ENCODE measurements at regions not wholly inside any gene's neighbourhood (a gene's known extent, or its start where the extent isn't known, plus 50 kb on each side); places are given as distances from the start of the nearest gene placed in this dataset.

GRCh38 chr7:28336806-28337205 lies 75.5 kb upstream of the CREB5 start:
- Histone ChIP-seq H3K4me1 (ENCODE audit: insufficient read depth, low read length, poor library complexity, severe bottlenecking) (no peaks in the 10 kb centered on the region), H3K27ac (ENCODE audit: low read depth, low read length, poor library complexity, severe bottlenecking) (no peak overlapping the region), H4K20me1 (ENCODE audit: insufficient read depth, low read length) (no peaks in the 10 kb centered on the region), H3K36me3 (ENCODE audit: insufficient read depth, low read length) (no peaks in the 10 kb centered on the region), H3K4me2 (ENCODE audit: low read length) (no peak overlapping the region), H3K4me3 (ENCODE audit: low read depth, low read length, poor library complexity, severe bottlenecking) (no peak overlapping the region), H3K79me2 (ENCODE audit: insufficient read depth, low read depth, low read length) (no peaks in the 10 kb centered on the region), H2AFZ (ENCODE audit: low read length) (no peak overlapping the region), H3K9me3 (ENCODE audit: low read length) (no peaks in the 10 kb centered on the region), H3K9me2 (ENCODE audit: insufficient read depth, low read length) (no peaks in the 10 kb centered on the region)
- no TSS peak for BruUV-seq (replicated peaks)
- TF ChIP-seq EZH2phosphoT487 (IDR thresholded peaks at IDR 0.05; ENCODE audit: borderline replicate concordance, low read depth, low read length) = no peak
- no peak for TF ChIP-seq CTCF (conservative IDR thresholded peaks at IDR 0.05; ENCODE audit: low read length)
- intact Hi-C loops (cut with micrococcal nuclease; ENCODE audit: unreplicated experiment) = no loop called here
- DNase-seq (ENCODE audit: low spot score) = no peak
- CTCF ChIA-PET (ENCODE audit: unreplicated experiment) = no interaction called here
- POLR2A ChIA-PET = no interaction called here

GRCh38 chr7:28338041-28338440 lies 74.3 kb upstream of the CREB5 start:
- BruUV-seq (replicated peaks) = no TSS peak
- H3K9me3 ChIP-seq (ENCODE audit: low read length) = no peaks in the 10 kb centered on the region
- no peaks in the 10 kb centered on the region for H4K20me1 ChIP-seq (ENCODE audit: insufficient read depth, low read length)
- no peak for DNase-seq (ENCODE audit: low spot score)
- intact Hi-C loops (cut with micrococcal nuclease; ENCODE audit: unreplicated experiment) = no loop called here
- H3K9me2 ChIP-seq (ENCODE audit: insufficient read depth, low read length) = no peaks in the 10 kb centered on the region
- no peak overlapping the region for H3K27ac ChIP-seq (ENCODE audit: low read depth, low read length, poor library complexity, severe bottlenecking)
- no peaks in the 10 kb centered on the region for H3K4me1 ChIP-seq (ENCODE audit: insufficient read depth, low read length, poor library complexity, severe bottlenecking)
- POLR2A ChIA-PET = no interaction called here
- TF ChIP-seq EZH2phosphoT487 (IDR thresholded peaks at IDR 0.05; ENCODE audit: borderline replicate concordance, low read depth, low read length) (no peak), CTCF (conservative IDR thresholded peaks at IDR 0.05; ENCODE audit: low read length) (no peak)
- H3K4me3 ChIP-seq (ENCODE audit: low read depth, low read length, poor library complexity, severe bottlenecking) = no peak overlapping the region
- CTCF ChIA-PET (ENCODE audit: unreplicated experiment) = no interaction called here
- no peak overlapping the region for H2AFZ ChIP-seq (ENCODE audit: low read length)
- H3K79me2 ChIP-seq (ENCODE audit: insufficient read depth, low read depth, low read length) = no peaks in the 10 kb centered on the region
- H3K36me3 ChIP-seq (ENCODE audit: insufficient read depth, low read length) = no peaks in the 10 kb centered on the region
- no peak overlapping the region for H3K4me2 ChIP-seq (ENCODE audit: low read length)

- H3K4me2 ChIP-seq (ENCODE audit: low read length) = no peak overlapping the region
- CTCF ChIA-PET (ENCODE audit: unreplicated experiment) = no interaction called here
Measured at GRCh38 chr7:28343462-28343861, 68.9 kb upstream of the CREB5 start.

More at GRCh38 chr7:28343462-28343861, 68.9 kb upstream of the CREB5 start:
- no peaks in the 10 kb centered on the region for H3K9me2 ChIP-seq (ENCODE audit: insufficient read depth, low read length)
- H3K27ac ChIP-seq (ENCODE audit: low read depth, low read length, poor library complexity, severe bottlenecking) = no peak overlapping the region
- no peaks in the 10 kb centered on the region for H3K79me2 ChIP-seq (ENCODE audit: insufficient read depth, low read depth, low read length)
- H4K20me1 ChIP-seq (ENCODE audit: insufficient read depth, low read length) = no peaks in the 10 kb centered on the region
- H3K9me3 ChIP-seq (ENCODE audit: low read length) = no peaks in the 10 kb centered on the region
- H3K36me3 ChIP-seq (ENCODE audit: insufficient read depth, low read length) = no peaks in the 10 kb centered on the region
- POLR2A ChIA-PET = no interaction called here
- intact Hi-C loops (cut with micrococcal nuclease; ENCODE audit: unreplicated experiment) = no loop called here
- no peak overlapping the region for H2AFZ ChIP-seq (ENCODE audit: low read length)
- H3K4me1 ChIP-seq (ENCODE audit: insufficient read depth, low read length, poor library complexity, severe bottlenecking) = no peaks in the 10 kb centered on the region
- BruUV-seq (replicated peaks) = no TSS peak
- TF ChIP-seq CTCF (conservative IDR thresholded peaks at IDR 0.05; ENCODE audit: low read length) (no peak), EZH2phosphoT487 (IDR thresholded peaks at IDR 0.05; ENCODE audit: borderline replicate concordance, low read depth, low read length) (no peak)
- DNase-seq (ENCODE audit: low spot score) = no peak
- no peak overlapping the region for H3K4me3 ChIP-seq (ENCODE audit: low read depth, low read length, poor library complexity, severe bottlenecking)

Measured in OCI-LY7 (cell line).